Cortex of kidney (tissue), 1 donor: ENCODE measurements at regions not wholly inside any gene's neighbourhood (a gene's known extent, or its start where the extent isn't known, plus 50 kb on each side); places are given as distances from the start of the nearest gene placed in this dataset.
"Not testable (repeated sequence)": the region's sequence is repeated elsewhere in the genome, so short reads cannot be mapped to it uniquely, and the experiment has no call there.

Experiments used
- DNase-seq: peaks from one replicate; lab custom pipeline; 2025; lab: John Stamatoyannopoulos, UW

DNA sequence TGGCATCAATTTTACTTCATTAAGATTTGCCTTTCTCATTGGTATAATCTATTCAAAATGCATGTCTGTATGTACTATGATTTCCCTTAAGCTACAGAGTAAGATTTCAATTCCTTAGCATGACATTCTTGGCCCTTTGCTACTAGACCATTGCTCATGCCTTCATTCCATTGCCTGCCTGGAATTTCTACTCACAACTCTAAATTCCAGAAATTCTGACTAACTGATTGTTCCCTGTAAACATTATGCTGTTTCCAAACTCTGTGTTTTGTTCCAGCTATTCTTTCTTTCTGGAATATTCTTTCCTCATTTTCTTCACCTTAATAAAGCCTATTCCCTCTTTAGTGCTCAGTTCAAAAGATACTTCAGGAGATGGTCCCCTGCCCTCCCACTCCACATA, 568.8 kb upstream of the SEMA6A start:
- no peak for DNase-seq

DNA sequence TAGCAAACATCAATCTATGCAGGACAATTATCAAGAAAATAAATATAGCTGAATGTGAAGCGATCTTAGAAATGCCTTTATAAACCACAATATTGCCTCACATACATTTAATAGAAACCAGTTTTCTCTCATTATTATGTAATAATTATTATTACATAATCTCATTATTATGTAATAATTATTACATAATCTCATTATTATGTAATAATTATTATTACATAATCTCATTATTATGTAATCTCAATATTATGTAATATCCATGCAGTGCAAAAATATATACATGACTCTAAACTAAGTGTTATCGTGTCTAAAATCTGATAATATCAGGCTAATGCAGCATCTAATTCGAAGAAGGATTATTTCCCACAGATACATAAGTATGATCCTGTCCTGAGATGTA, 563.9 kb upstream of the SEMA6A start:
- DNase-seq: no peak

DNA sequence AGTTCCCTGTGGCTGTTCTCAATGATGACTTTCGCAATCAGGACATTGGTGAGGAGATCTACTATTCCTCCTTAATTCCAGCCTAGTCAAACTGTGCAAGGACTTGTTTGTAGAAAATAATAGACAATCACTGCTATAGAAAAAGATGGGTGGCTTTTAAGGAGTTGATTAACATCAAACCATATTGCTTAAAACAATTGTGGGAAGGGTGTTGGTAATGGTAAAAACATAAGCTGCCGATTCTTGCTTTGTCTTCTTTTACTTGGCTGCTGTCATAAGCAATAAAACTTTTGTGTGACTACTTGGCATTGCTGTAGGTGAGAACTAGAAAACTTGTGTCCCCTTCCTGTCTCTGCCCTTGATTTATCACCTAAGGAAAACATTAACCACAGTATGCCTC, 561.2 kb upstream of the SEMA6A start:
- no peak for DNase-seq

DNA sequence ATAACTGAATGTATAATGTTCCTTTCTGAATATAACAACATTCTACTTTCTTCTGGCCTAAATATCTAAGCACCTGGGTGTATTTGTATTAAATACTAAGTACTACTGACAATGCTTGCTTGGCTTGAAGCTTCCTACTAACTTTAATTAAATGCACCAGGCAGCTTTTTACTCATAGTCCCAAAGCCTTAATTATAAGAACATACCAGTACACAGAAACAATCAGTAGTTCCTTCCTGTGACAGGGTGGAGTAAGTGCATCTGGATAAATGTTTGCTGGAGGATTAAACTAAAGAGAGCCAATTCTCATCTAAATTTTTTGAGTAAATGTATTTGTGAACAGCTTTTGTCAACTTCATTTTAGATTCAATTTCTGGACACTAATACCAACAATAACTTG, 558.6 kb upstream of the SEMA6A start:
- no peak for DNase-seq

DNA sequence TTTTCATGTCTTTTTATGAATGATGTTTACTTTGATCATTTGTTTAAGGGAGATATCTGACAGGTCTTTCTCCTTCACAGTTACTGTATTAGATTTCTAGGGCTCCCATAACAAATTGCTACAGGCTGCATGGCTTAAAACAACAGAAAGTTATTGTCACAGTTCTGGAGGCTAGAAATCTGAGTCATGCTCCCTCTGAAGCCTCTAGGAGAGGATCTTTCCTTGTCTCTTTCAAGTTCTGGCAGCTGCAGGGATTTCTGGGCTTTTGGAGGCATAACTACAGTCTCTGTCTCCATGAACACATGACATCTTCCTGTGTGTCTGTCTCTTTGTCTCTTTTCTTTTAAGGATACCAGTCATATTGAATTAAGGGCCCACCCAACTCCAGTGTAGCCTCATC, 557.3 kb upstream of the SEMA6A start:
- DNase-seq: no peak

DNA sequence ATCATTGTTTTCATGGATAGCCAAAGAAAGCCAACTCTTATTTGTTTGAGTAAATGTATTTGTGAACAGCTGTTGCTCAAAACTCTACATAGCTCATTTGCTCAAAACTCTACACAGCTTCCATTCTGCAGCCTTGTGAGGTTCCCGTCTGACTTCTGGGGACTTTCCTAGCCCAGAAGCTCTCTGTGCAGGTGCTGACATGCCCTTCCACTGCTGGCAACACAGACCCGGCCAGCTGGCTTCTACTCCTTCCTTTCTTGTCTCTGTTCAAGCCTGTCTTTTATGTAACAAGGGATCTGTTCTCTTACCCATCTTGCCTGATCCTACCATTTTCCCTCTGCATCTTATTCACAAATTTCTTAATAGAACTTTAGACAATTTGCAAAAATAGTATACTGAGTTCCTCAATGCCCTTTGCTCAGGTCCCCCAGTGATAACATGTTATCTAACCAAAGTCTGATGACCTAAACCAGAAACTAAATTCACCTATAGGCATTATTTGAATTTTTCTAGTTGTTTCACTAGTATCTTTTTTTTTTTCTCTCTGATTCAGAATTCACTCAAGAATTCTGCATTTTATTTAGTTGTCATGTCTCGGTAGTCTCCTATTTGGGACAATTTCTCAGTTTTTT, 556.5 kb upstream of the SEMA6A start:
- DNase-seq: no peak

DNA sequence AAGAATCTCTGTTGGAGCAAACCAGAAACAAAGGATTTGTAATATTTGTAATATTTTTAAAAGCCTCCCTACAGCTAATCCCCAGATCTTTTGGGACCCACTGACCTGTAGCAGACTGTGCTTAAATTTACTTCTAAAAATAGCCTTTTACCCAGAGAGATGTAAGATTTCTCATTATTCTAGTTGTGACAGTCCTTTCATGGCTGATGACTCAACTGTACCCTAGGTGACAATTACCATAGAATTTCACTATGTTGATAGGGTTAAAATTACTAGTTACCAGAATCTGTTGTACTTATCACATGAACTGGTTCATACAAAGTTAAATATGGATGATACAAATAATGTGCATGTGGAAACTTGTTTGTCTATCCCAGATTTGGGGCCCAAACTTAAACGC, 543.9 kb upstream of the SEMA6A start:
- DNase-seq: no peak

DNA sequence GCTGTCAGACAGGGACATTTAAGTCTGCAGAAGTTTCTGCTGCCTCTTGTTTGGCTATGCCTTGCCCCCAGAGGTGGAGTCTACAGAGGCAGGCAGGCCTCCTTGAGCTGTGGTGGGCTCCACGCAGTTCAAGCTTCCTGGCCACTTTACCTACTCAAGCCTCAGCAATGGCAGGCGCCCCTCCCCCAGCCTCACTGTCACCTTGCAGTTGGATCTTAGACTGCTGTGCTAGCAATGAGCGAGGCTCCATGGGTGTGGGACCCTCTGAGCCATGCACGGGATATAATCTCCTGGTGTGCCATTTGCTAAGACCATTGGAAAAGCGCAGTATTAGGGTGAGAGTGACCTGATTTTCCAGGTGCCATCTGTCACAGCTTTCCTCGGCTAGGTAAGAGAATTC, 542.7 kb upstream of the SEMA6A start:
- DNase-seq: not testable (repeated sequence)

DNA sequence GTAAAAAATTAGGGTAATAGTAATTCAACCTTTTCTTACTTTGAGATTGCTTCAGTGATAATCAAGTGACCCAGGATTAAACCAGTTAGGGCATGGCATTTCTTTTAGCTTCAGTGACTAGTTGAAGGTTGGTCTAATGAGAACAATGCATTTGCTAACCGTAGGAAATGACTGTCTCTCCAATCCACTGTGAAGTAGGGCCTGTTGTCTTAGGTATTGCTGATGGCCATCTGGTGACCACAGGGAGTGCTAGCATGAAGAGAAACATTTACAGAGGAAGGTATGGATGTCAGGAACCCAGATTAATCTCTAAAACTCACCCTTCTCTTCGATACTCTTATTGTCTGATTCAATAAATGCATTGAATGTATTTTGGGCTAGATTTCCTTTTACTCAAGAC, 535.9 kb upstream of the SEMA6A start:
- no peak for DNase-seq

DNA sequence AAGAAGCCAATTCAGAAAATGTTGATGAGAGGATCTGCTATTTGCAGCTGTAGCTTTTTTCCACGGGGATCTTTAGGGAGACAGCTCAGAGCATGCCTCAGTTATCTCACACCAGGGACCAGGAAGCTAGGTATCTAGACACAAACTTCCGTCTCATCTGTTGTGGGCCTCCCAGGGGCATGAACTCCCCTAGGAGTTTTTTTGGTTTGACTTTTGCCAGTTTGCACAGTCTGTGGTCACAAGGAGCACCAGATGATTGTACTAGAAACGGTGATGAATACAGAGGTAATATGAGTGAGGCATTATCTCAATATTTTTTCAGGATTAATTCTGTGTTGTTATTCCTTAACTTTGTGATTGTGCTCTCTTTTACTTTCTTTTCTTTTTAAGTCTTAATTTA, 533.2 kb upstream of the SEMA6A start:
- DNase-seq: no peak

DNA sequence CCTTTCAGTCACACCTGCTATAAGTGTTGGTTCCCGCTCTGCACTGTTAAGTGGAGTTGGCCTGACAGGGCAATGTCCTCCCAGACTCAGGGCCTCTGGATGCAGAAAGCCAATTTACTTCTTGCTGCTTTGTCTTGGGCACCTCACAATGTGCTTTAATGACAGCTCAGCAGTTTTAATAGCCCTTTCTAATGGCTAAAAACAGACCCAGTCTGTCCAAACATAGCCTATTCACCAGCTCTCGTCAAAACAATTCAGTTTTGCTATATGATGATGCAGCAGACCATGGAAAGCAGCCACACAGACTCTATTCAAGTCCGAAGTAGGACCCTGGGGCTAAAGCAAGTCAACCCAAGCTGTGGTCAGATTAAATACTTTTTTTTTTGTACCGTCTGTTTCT, 529.1 kb upstream of the SEMA6A start:
- DNase-seq: no peak

DNA sequence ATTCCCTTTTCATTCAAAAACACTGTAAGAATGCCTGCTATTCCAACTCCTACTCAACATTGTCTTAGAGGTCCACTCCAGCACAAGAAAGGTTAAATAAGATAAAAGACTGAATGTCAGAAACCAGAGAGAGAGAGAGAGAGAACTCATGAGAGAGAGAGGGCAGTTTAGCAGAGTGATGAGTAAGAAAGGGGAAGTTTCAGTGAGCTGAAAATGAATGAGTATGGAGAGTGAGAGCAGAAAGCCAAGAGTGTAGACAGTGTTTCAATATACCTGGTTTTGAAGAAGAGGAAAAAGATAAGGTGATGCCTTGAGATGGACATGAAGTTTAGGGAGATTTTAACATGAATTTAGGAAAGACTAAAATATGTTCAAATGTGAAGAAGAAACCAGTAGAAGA, 528.0 kb upstream of the SEMA6A start:
- DNase-seq: no peak

DNA sequence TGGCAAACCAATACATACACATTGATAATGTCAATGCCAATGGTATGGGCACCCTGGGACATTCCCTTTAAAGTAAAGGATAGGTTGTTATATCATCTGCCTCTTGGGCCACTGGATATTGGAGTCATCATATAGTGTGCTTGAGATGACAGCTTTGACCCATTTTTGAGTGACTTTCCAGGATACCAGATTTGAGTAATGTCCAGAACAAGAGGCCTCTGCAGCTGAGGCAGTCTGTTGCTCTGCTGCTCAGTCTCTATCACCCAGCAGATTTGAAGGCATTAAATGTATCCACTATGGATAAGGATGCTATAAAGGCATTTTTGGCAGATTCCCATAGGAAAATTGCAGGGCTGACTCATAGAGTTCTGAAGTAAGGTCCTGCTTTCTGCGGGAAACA, 525.6 kb upstream of the SEMA6A start:
- DNase-seq: no peak

DNA sequence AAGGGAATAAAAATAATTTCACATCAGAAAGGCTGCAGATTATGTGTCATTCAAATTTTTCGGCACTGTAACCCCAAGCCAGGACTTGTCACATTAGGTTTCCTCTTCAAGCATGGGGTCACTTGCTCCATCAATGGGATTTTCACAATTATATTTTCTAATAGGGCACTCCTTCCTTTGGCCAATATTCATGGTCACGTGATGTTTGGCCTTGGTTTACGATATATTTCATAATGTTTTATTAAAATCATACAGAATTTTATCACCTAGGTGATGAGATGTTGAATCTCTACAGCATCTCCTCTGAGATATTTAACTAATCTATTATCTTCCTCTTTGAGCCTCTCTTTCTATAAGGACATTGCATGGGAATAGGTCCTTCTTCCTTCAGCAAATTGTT, 523.5 kb upstream of the SEMA6A start:
- DNase-seq: no peak

DNA sequence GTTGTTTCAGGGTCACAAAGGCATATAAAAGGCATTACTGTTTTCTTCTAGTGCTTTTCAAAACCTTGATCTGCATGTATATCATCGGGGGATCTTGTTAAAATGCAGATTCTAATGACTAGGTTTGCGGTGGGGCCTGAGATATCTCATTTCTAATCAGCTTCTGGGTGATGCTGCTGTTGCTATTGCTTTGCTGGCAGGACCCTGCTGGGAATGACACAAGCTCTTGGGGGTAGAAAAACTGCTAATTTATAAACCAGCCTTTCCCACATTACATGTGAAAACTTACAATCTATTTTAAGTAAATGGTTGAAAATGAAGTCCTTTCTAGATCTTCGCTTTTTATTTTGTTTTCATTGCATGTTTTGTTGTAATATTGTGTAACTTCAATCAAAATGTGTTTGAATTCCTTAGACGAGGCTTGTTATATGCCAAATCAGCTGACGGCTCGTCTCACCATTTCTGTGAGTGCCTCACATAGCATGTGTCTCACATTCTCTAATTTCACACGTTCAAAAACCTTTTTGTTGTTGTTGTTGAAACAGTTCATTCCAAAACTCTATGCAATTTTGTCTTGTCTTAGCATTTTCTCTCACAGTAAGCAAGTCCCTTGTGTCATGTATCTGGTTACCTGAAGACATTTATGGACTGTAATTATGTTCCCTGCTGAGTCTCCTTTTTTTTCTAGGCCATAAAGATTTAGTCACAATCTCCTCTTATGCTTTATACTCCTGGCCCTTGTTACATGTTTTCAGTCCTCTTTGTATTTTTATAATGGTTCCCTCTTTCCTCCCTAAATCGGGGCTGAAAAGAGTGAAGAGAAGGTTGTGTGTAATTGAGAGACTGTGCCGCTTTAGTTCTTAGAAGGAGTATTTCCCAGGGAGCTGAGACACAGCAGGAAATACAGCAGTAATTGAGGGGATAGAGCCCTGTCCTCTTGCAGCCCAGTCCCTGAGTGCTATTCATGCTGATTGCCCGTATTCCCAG, 521.0 kb upstream of the SEMA6A start:
- DNase-seq: no peak

DNA sequence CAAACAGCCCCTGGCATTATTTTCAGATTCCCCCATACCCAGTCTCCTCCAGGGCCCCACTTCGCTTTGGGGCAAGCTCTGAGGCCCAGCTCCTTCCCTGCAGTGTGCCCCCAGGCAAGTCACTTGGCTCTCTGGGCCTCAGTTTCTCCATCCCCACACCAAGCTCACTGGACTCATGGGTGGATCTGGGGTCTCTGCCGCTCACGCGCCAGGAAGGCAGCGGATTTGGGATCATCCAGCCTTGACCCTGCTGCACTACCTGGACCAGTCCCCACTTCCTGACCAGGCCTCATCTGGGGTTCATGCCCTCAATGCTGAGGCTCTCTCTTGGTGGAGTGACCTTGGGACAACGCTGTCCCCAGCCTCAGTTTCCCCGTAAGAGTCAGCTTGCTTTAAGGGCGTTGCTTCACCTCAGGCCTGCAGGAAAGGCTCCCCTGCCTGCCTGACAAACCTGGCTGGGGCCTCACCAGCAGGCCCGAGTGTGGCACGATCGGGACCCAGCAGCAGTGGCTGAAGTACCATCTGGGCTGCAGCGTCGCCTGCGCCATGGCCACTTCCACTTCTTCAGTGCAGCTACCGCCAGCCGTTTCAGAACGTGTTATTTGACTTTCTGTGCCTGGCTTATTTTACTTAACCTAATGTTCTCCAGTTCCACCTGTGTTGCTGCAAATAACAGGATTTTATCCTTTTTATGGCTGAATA, 519.6 kb upstream of the SEMA6A start:
- no peak for DNase-seq

DNA sequence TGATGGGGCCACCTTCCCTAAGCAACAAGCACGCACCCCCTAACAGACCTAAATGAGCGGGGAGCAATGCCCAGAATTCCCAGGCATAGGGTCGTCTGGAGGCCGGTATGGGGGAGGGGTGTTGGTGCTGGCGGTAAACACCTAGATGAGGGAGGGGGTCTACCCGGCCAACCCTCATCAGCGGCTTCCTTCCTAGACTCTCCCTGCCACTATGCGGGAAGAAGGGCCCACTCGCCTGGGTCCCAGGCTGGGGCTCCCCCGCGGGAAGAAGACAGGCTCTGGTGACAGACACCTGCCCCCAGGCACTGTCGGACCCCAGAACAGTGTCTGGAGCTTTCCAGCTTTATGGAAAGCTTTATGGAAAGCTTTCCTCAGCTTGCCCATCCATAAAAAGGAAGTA, 519.0 kb upstream of the SEMA6A start:
- DNase-seq: no peak

DNA sequence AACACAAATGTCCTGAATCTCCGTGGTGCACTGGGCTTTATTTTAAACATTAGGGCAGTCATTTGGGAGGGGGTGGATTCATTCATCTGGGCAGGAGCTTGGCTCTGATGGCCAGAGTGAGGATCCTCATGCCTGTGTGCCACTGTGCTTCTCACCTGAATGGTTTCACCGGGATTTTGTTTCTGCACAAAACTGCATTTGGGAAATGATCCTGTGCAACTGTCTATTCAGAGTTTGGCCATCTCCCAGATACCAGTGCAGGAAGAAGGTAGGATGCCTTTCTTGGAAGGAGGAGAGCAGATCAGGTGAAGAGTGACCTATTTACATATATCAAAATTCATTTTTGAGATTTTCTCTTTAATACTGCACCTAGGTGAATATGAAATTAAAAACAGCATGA, 514.4 kb upstream of the SEMA6A start:
- DNase-seq: no peak

DNA sequence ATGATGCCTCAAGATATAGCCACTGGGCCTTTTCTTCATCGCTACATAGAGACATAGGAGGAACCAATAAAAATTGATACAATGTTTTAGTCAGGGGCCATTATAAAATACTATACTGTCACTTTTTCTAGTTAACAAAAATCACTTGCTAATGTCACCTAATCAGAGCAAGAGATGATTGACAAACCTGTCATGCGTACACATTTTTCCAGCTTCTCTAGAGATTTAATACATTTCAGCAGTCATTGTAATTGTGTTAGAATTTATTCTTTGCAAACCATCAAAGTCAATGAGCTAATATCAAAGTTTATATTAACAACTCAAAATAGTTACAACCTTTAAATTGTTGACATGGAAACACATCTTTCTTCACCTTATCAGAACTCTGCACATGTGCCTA, 513.6 kb upstream of the SEMA6A start:
- DNase-seq: no peak

DNA sequence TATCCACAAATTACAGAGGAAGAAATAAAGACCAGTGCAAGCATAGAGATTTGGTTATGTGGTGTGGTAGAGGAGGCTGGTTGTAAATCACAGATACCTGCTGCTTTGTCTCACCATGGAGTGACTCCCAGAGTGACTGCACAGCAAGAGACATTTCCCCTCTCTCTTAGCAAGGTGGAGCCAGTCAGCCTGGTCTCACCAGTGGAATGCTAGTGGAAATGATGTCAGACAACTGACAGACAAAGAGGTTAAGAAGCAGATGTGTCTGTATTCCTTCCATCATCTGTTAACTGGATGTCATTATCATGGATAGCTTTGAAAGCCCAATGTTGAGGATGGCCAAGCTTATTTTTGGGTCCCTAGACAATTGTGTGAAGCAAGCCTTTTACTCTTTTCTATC, 509.4 kb upstream of the SEMA6A start:
- DNase-seq: no peak

DNA sequence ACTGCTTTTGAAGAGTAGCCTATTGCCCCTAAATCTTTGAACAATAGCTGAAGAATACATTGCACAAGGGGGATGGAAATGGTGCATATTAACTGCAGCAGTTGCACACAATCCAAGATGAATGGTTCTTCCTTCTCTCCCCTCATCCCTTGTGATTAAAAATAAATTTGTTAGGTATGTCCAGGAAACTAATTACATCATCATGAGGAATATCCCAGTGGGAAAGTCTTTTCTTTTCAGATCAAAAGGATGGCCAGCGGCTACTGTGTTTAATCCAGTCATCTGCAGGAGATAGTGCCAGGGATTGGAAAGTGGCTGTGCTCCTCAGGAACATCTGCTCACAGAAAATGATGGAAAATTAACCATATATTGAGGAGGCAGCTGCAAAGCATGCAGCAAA, 508.4 kb upstream of the SEMA6A start:
- DNase-seq: no peak

DNA sequence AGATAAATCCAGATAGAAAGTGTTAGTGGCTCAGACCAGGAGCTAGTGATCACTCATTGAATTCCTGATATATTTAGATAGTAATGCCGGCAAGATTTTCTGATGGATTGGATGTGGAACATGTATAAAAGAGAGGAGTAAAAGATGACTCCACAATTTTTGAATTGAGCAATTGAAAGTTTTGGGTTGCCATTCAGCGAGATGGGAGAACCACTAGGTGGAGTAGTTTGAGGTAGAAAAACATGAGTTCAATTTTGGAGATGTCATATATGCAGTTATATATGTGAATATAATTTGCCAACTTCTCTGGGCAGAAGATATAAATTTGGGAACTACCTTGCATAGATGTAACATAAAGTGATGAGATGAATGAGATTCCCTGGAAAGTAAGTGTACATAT, 502.5 kb upstream of the SEMA6A start:
- no peak for DNase-seq

DNA sequence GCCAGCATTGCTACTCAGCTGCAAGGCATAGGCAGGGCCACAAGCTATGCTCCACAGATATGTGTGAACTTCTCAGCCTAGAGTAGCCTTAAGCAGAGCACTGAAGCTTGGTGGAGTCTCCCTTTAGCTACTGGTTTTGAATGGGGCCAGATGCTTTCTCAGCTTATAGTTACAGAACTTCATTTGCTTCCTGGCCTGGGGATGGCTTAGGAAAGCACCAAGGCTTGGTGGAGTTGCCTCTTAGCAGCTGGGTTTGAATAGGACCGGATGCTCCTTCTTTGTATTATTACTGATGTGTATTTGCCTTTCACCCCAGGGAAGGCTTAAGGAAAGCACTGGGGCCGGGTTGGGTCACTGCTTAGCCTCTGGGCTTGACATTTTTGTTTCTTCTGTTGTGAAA, 497.8 kb upstream of the SEMA6A start:
- no peak for DNase-seq
